ENCODE measurements at regions not wholly inside any gene's neighbourhood (a gene's known extent, or its start where the extent isn't known, plus 50 kb on each side); places are given as distances from the start of the nearest gene placed in this dataset.

DNA sequence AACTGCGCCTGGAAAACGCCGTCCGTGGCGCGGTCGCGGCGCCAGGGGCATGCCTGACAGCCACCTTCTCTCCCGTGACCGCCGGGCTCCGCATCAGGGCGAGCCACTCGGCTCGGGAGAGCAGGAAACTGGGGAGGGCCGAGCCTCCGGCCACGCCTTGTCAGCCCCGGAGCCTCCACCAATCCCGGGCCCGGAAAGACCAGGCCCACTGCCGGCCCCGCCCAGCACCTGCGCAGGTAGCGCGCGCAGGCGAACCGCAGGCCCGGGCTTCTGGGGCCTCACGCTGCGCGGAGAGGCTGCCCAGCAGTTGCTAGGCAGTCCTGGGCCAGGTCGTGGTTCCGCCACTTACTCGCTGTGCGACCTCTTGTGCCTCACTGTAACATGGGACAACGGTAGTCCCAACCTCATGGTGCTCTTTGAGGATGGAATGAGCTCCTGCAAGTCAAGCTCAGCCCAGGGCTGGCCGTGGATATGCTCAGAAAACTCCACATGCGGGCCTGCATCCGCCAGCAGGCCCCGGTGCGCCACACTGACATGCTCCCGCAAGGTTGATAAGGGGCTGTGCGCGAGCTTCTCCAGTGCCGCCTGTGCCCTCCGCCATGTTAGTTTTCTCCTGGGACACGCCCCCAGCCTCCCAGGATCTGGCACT, 97.1 kb downstream of the INHBB start:
- DNase-seq (ENCODE audit: low read depth) = no peak
- peak overlapping the region; percentile 5 for H3K4me3 ChIP-seq (replicated peaks; ENCODE audit: low read depth, low read length)

DNA sequence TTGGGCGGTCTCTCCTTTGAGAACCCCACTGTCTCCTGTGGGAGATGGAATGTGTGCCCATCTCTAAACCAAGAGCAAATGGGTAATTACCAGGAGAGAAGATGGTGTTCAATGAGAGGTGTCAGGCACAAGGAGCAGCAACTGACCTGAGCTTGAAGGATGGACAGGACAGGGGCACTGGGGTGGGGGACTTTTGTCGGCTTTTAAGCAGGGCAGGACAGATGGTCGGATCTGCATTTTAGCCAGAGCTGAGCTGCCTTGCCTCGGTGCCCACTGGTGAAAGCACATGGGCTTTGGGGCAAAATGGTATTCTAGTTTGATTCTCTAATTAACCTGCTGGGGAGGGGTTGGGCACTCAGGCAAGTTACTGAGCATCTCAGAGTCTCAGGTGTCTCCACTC, 98.0 kb downstream of the INHBB start:
- H3K4me3 ChIP-seq (replicated peaks; ENCODE audit: low read depth, low read length) = no peak overlapping the region
- TF ChIP-seq, protein P1, sequence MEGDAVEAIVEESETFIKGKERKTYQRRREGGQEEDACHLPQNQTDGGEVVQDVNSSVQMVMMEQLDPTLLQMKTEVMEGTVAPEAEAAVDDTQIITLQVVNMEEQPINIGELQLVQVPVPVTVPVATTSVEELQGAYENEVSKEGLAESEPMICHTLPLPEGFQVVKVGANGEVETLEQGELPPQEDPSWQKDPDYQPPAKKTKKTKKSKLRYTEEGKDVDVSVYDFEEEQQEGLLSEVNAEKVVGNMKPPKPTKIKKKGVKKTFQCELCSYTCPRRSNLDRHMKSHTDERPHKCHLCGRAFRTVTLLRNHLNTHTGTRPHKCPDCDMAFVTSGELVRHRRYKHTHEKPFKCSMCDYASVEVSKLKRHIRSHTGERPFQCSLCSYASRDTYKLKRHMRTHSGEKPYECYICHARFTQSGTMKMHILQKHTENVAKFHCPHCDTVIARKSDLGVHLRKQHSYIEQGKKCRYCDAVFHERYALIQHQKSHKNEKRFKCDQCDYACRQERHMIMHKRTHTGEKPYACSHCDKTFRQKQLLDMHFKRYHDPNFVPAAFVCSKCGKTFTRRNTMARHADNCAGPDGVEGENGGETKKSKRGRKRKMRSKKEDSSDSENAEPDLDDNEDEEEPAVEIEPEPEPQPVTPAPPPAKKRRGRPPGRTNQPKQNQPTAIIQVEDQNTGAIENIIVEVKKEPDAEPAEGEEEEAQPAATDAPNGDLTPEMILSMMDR (IDR thresholded peaks at IDR 0.05; ENCODE audit: low read length, missing control alignments) = no peak
- no peak for DNase-seq (ENCODE audit: low read depth)

More for the DNA sequence above, 97.1 kb downstream of the INHBB start:
- TF ChIP-seq, protein P1 (IDR thresholded peaks at IDR 0.05; ENCODE audit: low read length, missing control alignments) = no peak

DNA sequence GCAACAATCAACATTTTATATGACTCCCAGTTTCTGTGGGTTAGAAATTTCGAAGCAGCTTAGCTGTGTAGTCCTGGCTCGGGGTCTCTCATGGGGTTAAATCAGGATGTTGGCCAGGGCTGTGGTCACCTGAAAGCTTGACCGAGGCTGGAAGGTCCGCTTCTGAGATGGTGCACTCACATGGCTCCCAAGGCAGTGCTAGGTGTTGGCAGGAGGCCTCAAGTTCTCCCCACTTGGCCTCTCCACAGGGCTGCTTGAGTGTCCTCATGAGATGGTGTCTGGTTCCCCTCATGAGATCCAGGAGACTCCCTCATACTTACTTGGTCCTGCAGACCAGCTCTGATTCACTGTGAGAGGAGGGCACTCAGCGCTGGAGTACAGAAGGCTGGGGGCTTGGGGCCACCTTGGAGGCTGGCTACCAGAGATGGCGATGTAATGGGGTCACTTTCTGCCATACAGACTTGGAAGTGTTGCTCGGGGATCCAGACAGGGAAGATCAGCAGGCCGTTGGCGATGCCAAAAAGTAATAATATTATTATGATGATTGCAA, 98.8 kb downstream of the INHBB start:
- DNase-seq (ENCODE audit: low read depth) = no peak
- TF ChIP-seq, protein P1 (IDR thresholded peaks at IDR 0.05; ENCODE audit: low read length, missing control alignments) = no peak
- H3K4me3 ChIP-seq (replicated peaks; ENCODE audit: low read depth, low read length) = no peak overlapping the region

DNA sequence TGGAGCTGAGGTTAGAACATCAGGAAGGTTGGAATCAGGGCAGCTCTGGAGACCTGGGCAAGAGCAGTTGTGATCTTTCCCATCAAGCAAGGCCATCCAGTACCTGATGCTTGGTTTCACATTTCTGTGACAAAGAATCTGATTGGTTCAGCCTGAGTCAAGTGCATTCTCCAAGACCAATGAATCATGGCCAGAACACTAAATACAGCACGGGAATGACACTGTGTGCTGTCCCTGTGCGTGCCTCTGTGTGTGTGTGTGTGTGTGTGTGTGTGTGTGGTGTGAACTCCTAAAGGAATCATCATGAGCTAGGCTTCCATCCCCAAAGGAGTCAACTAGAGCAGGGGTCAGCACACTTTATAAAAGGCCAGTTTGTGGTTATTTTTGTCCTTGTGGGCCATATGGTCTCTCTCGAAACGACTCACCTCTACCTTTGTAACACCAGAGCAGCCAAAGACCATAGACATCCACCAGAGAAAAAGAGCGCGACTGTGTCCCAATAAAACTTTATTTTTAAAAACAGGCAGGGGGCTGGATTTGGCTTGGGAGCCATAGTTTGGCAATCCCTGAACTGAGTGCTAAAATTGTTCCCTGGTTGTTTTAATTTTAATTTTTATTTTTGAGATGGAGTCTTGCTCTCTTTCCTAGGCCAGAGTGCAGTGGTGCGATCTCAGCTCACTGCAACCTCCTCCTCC, 99.7 kb downstream of the INHBB start:
- DNase-seq (ENCODE audit: low read depth) = peak; percentile 10
- TF ChIP-seq, protein P1 (IDR thresholded peaks at IDR 0.05; ENCODE audit: low read length, missing control alignments) = no peak
- H3K4me3 ChIP-seq (replicated peaks; ENCODE audit: low read depth, low read length) = no peak overlapping the region

DNA sequence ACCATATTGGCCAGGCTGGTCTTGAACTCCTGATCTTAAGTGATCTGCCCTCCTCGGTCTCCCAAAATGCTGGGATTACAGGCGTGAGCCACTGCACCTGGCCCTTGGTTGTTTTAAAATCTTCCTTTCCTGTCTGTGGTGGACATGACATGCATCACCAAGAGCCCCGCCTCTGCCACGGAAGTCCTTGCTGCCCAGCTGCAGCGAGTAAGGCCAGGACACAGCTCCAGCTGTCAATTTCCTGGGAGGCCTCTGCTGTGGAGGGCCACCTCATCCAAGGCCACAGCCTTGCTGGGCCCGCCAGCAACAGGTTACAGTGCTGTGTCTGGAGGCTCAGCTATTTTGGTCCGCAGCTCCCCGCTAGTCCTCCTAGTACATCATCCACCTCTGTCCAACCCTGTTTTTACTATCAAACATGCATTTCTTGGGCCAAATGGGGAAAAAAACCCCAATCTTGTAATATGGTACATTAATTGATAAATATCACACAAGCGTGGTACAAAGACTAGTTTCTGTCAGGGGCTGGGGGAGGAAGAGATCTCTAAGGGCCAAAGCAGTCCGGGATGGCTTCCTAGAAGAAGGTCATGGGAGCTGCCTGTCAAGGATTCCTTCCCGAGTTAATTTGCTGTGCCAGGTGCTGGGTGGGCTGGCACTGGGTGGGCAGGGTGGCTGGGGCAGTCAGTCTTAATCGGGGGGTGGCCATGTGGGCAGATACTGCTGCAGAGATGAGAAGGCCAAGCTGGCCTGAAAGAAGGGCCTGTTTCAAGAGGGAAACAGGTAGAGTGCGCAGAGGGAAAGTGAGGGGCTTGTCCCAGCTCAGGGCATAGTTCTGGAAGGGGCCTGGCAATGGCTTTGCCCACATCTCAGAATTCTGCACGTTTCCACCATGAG, 100.5 kb downstream of the INHBB start:
- DNase-seq (ENCODE audit: low read depth) = no peak
- TF ChIP-seq, protein P1 (IDR thresholded peaks at IDR 0.05; ENCODE audit: low read length, missing control alignments) = no peak
- no peak overlapping the region for H3K4me3 ChIP-seq (replicated peaks; ENCODE audit: low read depth, low read length)

DNA sequence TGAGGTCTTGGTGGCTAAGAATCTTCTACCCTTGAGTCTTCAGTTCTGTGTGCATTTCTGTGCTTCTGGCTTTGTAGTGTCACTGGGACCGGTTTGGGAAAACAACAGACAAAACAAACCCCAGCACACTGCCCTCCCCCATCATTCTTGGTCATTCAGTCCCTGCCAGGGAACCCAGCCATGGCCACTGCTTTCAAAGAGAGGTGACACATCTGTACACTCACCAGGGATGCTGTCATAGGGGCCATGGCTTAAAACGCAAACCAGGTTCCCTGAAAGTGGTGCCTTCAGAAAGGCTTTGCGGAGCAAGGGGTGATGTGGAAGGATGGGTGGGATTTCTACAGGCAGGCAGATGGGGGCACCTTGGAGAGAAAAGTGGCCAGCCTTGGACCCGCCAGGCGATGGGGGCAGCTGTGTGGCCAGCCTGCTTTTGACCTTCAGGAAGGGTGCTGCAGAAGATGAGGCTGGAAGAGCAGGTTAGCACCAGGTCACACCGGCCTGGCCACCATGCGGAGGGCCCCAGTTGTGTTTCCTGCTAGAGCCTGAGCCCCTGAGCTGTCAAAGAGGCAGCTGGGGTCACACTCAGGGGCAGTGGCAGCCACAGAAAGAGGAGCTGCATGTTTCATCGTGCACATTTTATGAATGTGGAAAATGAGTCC, 101.3 kb downstream of the INHBB start:
- no peak overlapping the region for H3K4me3 ChIP-seq (replicated peaks; ENCODE audit: low read depth, low read length)
- TF ChIP-seq, protein P1 (IDR thresholded peaks at IDR 0.05; ENCODE audit: low read length, missing control alignments) = no peak
- no peak for DNase-seq (ENCODE audit: low read depth)
